Skin epidermis (tissue), 12 donors: ENCODE measurements at regions not wholly inside any gene's neighbourhood (a gene's known extent, or its start where the extent isn't known, plus 50 kb on each side); places are given as distances from the start of the nearest gene placed in this dataset.
"Not testable (repeated sequence)": the region's sequence is repeated elsewhere in the genome, so short reads cannot be mapped to it uniquely, and the experiment has no call there.

ENCODE experiments used
- H3K27ac ChIP-seq, 21 experiments: fragments of 200-600 bp; sonication (generic) in 11 of 21; one replicate each; pipeline ENCODE4 v1.5.0; 2020; ENCODE audit warnings: mild to moderate bottlenecking in 3 of 21, inconsistent platforms in 2 of 21, moderate library complexity in 2 of 21
- H3K4me3 ChIP-seq, 7 experiments: fragments of 200-600 bp; sonication (generic) in 2 of 7; one replicate each; pipeline ENCODE4 v1.5.0; 2020; ENCODE audit warnings: inconsistent platforms in 2 of 7, mild to moderate bottlenecking in 2 of 7, moderate library complexity in 1 of 7

DNA sequence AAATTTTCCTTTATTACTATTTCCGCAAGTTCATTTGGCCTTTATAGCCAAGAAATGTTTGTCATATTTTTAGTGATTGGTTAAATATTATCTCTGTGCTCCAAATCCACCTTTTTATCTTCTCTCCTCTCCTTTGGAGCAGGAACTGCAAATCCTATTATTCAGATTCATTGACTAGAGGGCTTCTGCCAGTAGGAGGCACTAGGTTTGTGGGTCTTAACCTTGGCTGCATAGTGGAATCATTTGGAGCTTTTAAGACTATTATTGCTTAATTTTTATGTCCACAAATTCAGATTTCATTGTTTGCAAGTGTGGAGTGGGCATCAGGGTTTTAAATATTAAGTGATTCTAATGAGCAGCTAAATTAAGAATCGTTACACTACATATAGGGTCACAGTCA is 75.3 kb upstream of the SYT10 start:
- H3K4me3 ChIP-seq, result no peak overlapping the region
- no peak overlapping the region for H3K27ac ChIP-seq

DNA sequence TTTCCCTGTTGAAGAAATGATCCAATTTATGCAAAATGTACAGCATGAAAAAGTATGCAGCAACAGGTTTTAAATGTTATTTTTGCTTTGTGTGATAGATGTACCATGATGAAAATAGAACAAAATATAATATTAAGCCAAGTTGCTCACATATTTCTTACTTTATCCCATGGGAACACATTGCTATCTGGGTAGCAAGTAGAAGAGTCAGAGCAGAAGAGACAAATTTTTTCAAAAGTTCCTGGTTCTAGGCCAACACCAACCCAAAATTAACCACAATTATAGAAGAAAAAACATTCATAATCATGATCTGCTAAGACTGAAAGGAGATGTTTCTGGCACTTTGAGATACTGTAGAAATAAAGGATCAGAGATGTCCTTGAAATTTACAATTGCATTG is 79.9 kb upstream of the SYT10 start:
- no peak overlapping the region for H3K4me3 ChIP-seq
- no peak overlapping the region for H3K27ac ChIP-seq

DNA sequence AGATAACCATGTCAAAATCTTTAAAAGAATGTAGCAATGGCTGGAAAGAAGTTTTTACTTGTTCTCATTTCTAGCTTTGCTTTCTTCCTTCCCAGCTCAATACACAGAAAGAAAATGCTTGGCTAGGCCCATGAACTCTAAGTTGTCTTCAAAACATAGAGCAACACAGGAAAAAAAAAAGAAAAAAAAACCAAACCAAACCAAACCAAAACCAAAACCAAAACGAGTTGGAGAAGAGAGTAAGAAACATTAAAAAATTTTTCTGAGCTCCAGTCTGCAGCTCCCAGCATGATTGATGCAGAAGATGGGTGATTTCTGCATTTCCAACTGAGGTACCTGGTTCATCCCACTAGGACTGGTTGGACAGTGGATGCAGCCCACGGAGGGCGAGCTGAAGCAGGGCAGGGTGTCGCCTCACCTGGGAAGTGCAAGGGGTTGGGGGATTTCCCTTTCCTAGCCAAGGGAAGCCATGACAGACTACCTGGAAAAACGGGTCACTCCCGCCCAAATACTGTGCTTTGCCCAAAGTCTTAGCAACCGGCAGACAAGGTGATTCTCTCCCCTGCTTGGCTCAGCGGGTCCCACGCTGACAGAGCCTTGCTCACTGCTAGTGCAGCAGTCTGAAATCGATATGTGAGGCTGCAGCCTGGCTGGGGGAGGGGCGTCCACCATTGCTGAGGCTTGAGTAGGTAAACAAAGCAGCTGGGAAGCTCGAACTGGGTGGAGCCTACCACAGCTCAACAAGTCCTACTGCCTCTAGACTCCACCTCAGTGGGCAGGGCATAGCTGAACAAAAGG is 81.1 kb upstream of the SYT10 start:
- not testable (repeated sequence) for H3K27ac ChIP-seq
- peak overlapping the region in 1 of 7 experiments; percentile 12 for H3K4me3 ChIP-seq

DNA sequence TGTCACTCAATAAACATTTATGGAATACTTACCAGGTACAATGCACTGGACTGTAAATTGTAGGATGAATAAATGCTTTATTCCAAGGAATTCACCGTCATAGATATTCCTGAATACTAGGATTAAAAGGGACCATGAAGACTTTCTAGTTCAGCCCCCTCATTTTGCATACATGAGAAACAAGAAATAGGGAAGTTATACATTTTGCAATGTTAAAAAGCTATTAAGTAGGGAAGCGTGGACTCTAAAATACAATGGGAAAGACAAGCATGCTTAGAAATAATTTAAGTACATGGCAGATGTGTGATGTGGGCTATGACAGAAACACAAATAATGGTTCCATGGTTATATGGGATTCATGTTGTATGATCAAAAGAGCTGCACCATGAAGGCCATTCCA is 89.4 kb upstream of the SYT10 start:
- no peak overlapping the region for H3K27ac ChIP-seq
- no peak overlapping the region for H3K4me3 ChIP-seq

DNA sequence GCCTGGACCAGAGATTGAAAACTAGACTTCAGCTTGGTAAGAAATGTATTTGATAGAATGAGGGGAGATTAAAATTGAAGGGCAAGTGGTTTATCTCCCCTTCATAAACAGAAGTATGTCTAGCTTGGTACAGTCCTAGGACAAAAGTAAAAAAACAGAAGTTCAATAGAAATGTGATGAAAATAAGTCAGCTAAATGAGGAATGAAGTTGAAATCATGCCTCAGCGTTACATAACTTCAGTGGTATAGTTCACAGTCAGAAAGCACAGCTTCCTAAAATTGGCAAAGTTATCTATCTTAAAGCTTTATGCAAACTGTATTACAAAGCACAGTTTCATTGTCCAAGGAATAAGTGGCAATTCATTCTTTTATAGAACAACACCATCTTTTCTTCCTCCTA is 90.2 kb upstream of the SYT10 start:
- H3K4me3 ChIP-seq, result no peak overlapping the region

DNA sequence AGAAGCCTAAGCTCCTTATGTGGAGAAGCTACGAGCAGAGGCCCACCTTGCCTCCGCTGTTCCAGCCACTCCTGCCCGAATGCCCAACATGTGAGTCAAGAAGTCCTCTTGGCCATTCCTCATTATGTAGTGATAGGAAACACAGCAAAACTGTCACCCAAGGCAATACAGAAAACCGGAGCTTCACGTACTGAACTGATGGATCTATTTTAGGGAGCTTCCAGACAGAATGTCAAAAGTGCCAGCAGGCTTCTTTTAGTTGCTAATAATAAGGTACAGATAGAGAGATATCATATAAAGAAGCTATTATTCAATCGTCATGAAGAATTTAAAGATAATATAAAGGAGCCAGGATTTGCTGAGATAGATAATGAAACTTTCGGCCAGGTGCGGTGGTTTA is 91.6 kb upstream of the SYT10 start:
- H3K4me3 ChIP-seq, result no peak overlapping the region
- H3K27ac ChIP-seq, result no peak overlapping the region

More for the DNA sequence above, 90.2 kb upstream of the SYT10 start:
- no peak overlapping the region for H3K27ac ChIP-seq

DNA sequence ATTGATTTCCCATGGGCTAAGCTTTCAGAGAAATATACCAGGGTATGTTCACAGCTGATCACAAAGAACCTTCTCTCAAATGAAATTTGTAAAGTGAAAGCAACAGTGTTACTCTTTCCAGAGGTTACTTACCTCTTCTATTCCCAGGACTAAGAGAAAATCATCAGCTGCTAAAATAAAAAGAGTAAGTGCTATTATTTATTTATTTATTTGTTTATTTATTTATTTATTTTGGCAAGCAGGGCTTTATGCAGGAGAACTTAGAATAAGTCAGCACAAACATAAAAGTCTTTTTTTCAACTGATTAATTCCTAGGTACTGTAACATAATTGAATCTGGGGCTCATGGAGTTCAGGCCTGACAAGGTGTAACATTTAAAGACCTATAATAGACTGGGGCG is 93.9 kb upstream of the SYT10 start:
- no peak overlapping the region for H3K27ac ChIP-seq
- H3K4me3 ChIP-seq, result no peak overlapping the region

DNA sequence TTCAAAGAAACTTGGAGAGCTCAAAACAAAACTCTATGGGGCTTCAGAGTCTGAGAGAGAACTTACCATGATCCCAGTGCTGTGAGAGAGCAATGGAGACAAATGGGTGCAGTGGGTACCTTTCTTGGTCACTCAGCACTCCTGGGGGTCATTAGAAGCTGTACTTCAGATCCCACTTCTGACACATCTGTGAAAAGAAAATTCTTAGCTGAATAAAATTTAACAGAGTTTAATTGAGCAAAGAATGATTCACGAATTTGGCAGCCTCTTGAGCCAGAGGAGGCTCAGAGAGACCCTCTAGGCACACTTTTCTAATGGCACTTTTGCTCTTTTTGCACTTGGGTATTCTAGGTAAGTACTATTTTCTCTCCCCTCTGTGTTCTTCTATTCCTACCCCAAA is 96.8 kb upstream of the SYT10 start:
- no peak overlapping the region for H3K4me3 ChIP-seq

DNA sequence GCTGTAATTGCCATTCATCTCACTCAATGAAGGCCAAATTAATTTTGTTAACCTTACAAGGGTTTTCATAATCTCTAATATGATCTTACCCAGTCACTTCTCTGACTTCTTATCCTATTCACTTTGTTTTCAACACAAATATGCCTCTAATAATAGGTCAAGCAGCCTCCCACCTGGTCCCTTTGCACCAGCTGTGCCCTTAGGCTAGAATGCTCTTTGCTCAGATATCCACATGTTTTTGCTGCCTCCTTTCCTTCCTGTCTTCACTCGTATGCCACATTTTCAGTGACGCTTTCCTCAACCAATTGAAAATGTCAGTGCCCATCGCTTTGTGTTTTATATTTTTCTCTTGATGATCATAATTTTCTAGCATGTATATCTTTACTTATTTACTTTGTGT is 106.4 kb upstream of the SYT10 start:
- H3K27ac ChIP-seq, result no peak overlapping the region

More for the DNA sequence above, 96.8 kb upstream of the SYT10 start:
- no peak overlapping the region for H3K27ac ChIP-seq

DNA sequence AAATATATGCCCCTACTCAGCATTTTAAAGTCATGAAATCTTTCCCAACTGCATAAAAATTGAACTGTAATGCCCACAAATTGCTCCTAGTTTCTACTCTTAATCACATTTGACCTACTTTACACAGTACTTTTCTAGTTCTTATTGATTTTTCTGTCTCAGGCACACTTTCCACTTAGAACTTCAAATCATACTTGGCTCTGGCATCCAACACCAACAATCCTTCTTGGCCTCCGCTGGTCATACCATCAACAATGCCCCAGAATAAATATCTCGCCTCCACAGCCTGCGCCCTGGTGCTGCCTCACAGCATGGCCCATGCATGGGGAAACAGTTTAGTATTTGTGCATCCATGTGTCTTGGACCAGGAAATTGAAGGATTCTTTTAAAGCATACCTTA is 107.5 kb upstream of the SYT10 start:
- Histone ChIP-seq H3K4me3 (no peak overlapping the region), H3K27ac (no peak overlapping the region)

More for the DNA sequence above, 106.4 kb upstream of the SYT10 start:
- no peak overlapping the region for H3K4me3 ChIP-seq

DNA sequence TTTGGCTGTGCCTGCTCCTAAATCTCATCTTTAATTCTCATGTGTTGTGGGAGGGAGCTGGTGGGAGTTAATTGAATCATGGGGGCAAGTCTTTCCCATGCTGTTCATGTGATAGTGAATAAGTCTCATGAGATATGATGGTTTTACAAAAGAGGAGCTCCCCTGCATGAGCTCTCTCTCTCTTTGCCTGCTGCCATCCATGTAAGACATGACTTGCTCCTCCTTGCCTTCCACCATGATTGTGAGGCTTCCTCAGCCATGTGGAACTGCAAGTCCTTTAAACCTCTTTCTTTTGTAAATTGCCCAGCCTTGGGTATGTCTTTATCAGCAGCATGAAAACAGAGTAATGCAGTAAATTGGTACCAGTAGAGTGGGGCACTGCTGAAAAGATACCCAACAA is 110.6 kb upstream of the SYT10 start:
- H3K27ac ChIP-seq, H3K4me3 ChIP-seq: not testable (repeated sequence)

DNA sequence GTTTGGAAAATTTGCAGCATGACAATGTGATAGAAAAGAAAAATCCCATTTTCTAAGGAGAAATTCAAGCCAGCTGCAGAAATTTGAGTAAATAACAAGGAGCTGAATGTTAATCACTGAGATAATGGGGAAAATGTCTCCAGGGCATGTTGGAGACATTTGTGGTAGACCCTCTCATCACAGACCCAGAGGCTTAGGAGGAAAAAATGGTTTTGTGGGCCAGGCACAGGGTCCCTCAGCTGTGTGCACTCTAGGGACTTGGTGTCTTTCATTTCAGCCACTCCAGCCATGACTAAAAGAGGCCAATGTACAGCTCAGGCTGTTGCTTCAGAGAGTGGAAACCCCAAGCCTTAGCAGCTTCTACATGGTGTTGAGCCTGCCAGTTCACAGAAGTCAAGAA is 111.4 kb upstream of the SYT10 start:
- no peak overlapping the region for H3K4me3 ChIP-seq
- H3K27ac ChIP-seq, result no peak overlapping the region

DNA sequence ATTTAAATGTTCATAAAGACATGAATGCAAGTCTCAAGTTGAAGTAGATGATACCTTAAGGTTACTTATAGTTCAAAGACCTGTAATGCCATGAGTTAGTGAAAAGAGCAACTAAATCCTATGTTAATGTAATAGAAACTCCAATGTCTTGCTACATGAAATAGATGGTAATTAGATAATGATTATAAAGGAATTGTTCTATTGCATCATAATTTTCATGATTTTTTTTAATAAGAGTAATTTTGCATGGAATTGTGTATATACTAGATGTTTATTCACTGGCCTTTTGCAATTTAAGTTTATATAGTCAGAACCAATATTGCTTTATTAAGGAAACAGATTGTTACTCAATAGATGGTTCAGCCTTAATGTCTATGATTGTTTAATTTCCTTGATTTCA is 115.5 kb upstream of the SYT10 start:
- H3K27ac ChIP-seq, result no peak overlapping the region
- no peak overlapping the region for H3K4me3 ChIP-seq

DNA sequence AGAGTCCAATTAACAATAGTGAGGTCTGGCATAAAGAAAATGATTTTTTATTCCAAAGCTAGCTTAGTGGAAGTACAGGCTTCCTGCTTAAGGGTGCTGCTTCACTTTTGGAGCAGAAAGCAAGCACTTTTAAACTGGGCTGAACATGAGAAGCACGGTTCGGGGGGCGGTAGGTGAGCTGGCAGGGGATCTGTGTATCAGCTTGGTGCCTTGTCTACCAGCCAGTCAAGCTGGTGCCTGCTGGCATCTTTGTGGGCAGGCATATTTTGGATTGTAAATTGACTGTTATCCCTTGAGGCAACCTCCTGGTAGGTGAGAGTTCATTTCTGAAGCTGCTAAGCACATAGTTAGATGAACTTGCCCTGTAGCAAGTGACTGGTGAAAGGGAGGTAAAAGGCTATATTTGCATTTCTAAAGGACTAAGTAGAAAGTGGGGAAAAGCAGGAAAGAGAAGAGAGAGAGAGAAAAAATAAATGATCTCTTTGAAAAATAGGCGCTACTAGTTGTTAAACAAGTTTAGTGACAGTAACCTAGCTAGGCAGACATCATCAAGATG is 121.1 kb upstream of the SYT10 start:
- H3K4me3 ChIP-seq, result no peak overlapping the region
- no peak overlapping the region for H3K27ac ChIP-seq

DNA sequence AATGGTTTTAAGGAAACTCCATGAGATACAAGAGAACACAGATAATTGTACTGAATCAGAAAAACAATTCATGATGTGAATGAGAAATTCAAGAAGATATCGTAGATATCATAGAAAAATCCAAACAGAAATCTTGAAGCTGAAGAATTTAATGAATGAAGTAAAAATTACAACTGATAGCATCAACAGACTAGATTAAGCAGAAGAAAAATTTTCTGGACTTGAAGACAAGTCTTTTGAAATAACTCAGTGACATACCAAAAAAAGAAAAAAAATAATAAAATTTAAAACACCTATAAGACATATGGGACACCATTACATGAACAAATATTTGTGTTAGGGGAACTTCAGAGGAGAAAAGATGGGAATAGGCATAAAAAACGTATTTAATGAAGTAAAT is 122.8 kb upstream of the SYT10 start:
- no peak overlapping the region for H3K4me3 ChIP-seq
- no peak overlapping the region for H3K27ac ChIP-seq

DNA sequence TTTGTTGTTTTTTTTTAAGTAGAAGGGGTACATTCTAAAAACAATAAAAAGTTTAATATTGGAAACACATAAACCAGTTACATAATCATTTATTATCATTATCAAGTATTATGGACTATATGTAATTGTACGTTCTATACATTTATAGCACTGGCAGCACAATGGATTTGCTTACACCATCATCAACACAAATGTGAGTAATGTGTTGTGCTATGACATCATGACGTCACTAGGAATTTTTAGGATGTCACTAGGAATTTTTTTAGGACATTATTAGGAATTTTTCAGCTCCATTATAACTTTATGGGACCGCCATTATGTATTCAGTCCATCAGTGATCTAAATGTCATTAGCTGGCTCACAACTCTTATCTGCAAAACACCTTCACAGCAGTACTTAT is 126.8 kb upstream of the SYT10 start:
- H3K4me3 ChIP-seq, result no peak overlapping the region
- H3K27ac ChIP-seq, result no peak overlapping the region

DNA sequence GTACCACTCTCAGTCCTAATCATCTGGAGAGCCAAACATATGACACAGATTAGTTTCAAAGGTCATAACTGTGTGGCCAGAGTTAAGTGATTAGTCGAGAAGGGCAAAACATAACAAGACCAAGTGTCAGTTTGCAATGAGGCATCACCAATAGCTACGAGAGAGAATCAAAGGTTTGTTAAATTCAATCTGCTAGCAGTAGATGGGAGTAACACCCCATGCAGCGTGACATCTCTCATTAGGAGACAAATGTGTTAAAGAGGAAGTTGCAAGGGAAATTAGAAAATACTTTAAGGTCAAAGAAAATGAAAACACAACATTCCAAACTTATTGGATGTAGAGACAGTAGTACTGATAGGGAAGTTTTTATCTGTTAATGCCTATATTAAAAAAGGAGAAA is 135.7 kb upstream of the SYT10 start:
- no peak overlapping the region for H3K4me3 ChIP-seq
- H3K27ac ChIP-seq, result no peak overlapping the region

DNA sequence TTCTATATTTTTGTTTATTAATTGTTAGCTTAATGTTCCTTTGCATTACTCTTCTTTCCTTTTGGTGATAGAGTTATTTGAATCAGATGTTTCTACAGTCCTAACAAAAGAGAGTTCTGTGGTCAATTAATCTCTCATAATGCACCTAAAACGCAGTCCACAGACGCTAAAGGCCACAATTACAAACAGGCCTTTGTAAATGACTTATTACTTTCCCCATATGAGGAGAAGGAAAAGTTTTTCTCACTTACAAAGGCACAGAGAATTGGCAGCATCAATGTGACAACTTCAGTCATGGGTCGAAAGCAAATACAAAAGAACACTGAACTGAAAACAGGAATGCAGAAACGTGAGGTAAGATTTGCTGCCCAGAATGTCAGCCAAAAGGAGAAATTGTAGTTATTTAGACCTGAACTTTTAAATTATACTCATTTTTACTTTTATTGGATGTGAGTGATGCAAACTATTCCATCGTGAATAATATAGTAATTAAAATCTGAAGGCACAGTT is 142.0 kb upstream of the SYT10 start:
- no peak overlapping the region for H3K4me3 ChIP-seq
- H3K27ac ChIP-seq, result no peak overlapping the region

DNA sequence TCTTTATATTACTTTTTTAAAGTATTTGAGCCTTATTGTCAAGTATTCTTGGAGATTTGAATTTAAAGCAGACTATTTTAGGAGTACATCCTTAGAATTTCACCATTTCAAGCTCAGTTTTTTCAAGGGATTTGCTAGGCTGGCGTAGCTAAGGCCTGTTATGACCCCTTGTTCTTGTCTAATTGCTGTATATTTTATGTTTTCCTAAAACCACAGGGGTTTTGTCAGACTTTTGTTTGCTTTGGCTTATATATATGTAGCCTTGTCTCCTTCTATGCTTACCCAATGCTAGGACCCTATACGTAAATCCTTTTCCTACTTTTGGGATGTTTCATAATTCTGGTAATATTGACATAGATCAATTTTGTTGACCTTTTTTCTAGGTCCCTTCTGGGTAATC is 147.0 kb upstream of the SYT10 start:
- no peak overlapping the region for H3K4me3 ChIP-seq

DNA sequence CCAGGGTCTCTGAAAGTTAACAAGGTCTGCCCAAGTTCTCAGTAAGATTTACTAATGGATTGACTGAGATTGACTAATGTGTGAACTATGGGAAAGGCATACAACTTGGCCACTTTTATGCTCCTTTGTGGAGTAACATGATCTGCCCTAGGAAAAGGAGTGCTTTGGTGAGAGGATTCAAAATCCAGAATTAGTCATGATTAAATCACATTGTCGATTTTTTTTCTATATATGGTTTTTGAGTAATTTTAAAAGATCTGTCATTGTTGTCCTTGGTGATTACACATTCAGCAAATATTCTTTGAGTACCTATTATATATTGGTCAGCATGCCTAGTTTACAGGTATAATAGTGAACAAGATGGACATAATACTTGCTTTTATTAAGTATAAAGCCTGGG is 147.7 kb upstream of the SYT10 start:
- Histone ChIP-seq H3K27ac (no peak overlapping the region), H3K4me3 (no peak overlapping the region)

More for the DNA sequence above, 147.0 kb upstream of the SYT10 start:
- no peak overlapping the region for H3K27ac ChIP-seq
